22Rv1 (cell line): ENCODE measurements at regions not wholly inside any gene's neighbourhood (a gene's known extent, or its start where the extent isn't known, plus 50 kb on each side); places are given as distances from the start of the nearest gene placed in this dataset.

Experiments
- CTCF ChIP-seq: fragments of 450-650 bp; IDR thresholded peaks from 2 replicates; pipeline ENCODE4 v1.5.1; 2017; ENCODE audit warnings: mild to moderate bottlenecking
- ZFX ChIP-seq: fragments of 450-650 bp; IDR thresholded peaks from 2 replicates; pipeline ENCODE4 v1.6.1; 2017; ENCODE audit warnings: antibody characterized with exemption, borderline replicate concordance

DNA sequence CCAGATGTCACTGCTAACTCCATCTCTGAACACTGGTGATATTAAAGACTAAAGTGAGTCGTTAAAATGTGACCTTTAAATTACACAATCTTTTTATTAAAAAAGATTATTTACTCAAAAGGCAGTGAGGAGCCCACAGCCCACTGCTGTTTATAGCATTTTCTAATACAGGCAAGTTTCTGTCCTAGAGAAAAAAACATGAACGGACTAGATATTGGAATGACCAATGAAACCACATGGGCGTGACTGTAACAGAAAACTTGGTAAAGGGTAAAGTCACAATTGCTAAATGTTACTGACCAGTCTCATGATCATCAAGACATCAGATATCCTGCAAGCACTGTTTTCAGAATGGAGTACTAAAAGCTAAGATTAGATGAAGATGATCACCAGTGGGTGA is 78.7 kb downstream of the FEZF1 start:
- TF ChIP-seq CTCF (no peak), ZFX (no peak)
